Stimulated activated CD4-positive, alpha-beta T cell treated with anti-CD3 and anti-CD28 coated beads, TNF-alpha, amount 100 ng/mL, for 24 hours (primary cell): ENCODE measurements at regions not wholly inside any gene's neighbourhood (a gene's known extent, or its start where the extent isn't known, plus 50 kb on each side); places are given as distances from the start of the nearest gene placed in this dataset.
"Not testable (repeated sequence)": the region's sequence is repeated elsewhere in the genome, so short reads cannot be mapped to it uniquely, and the experiment has no call there.

Experiments used
- DNase-seq, 3 experiments: peaks; one replicate each; pipeline ENCODE4 v3.0.0-alpha.2; 2020; ENCODE audit warnings: low read depth in 3 of 3

- DNase-seq: no peak
Observed at GRCh38 chr20:52434453-52434852, 242.9 kb upstream of the ZFP64 start.

DNA sequence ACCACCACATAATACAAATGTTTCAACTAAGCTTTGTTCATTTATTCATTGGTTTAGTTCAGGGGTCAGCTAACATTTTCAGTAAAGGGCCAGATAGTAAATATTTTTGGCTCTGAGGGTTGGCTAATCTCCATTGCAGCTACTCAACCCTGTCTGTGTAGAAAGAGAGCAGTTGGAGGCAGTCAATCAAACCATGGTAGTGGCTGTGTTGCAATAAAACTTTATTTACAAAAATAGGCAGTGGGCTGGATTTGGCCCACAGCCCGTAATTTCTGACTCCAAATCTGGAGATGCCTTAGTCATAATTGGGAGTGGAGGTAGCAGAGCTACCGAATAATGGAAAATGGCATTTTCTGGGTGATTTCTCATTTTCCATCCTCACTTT lies 242.5 kb upstream of the ZFP64 start:
- no peak for DNase-seq

GRCh38 chr20:52433326-52434040 lies 241.9 kb upstream of the ZFP64 start:
- DNase-seq: no peak

DNA sequence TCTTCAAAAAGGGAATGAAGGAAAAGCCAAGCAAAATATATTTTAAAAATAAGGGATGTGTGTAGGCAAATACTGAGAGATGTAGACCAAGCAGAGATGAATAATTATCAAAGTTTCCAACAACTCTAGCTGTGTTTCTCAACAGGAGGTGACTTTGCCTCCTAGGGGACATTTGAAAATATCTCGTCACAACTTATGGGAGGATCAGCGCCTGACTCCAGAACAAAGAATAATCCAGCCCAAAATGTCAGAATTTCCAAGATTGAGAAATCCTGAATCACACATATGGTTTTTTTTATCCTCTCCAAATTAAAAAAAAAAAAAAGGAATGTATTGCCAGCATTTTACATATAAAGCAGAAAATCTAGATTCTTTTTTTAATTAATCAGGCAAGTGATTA lies 241.2 kb upstream of the ZFP64 start:
- no peak for DNase-seq

GRCh38 chr20:52429029-52429428 lies 237.4 kb upstream of the ZFP64 start:
- DNase-seq: no peak

DNA sequence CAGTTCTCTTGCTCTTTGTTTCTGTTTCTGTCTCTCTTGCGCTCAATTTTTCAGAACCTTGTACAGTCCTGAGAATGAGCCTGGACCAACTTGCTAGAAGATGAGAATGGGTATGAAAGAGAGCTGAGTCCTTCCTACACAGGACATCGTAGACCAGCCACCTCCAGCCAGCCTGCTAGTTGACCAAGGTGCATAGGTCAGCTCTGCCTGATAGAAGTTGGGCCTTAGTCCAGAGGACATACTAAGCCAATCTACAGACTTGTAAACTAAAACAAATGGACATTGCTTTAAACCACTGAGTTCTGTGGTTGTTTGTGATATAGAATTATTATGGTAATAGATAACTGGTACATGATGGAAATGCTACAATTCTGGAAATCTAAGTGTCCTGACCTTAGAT lies 236.4 kb upstream of the ZFP64 start:
- no peak for DNase-seq

GRCh38 chr20:52426856-52427255 lies 235.3 kb upstream of the ZFP64 start:
- DNase-seq: no peak

DNA sequence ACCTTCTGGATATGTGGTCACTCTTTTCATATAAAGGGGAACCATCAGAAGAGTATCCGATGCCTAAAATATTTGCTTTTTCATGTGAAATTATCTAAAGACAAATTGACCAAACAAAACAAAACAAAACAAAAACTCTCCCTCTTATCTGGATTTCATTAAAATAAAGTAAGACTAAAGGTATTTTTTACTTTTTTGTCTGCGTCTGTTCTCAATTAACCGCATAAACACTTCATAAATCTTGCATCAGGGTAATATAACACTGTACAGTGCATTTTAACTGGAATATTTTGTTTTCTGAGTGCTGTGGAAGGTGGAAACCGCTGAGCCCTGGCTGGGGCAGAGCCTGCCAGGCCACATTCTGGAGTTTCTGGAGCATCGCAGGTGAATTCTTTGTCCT lies 234.1 kb upstream of the ZFP64 start:
- DNase-seq: no peak

DNA sequence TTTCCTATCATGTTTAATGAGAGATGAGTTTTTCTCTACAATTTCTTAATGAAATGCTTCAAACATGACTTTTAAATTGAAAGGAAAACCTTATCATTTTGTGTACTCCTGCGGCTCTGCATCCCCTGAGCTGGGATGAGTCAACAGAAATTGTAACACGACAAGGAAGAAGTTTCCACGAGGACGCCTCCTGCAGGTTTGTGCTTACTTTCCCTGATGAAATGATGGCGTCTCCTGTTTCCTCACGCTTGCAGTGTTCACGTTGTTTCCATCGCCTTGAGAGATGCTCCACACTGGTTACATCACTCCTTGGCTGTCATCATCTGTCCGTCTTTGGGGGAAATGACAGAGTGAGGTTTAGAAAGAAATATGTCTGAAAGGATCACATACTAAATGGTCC lies 233.7 kb upstream of the ZFP64 start:
- no peak for DNase-seq

DNA sequence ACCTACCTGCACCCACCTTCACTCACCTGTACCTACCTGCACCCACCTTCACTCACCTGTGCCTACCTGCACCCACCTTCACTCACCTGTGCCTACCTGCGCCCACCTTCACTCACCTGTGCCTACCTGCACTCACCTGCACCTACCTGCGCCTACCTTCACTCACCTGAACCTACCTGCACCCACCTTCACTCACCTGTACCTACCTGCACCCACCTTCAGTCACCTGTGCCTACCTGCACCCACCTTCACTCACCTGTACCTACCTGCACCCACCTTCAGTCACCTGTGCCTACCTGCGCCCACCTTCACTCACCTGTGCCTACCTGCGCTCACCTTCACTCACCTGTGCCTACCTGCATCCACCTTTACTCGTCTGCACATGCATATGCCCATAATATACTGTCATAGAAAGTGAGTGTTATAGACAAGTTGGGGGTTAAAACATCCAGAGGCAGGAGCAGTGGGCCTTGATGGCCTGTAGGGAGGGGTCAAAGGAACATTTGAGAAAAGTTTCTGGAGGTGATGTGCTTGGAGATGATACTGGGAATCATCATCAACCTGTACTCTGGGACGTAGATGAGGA lies 232.9 kb upstream of the ZFP64 start:
- not testable (repeated sequence) for DNase-seq

DNA sequence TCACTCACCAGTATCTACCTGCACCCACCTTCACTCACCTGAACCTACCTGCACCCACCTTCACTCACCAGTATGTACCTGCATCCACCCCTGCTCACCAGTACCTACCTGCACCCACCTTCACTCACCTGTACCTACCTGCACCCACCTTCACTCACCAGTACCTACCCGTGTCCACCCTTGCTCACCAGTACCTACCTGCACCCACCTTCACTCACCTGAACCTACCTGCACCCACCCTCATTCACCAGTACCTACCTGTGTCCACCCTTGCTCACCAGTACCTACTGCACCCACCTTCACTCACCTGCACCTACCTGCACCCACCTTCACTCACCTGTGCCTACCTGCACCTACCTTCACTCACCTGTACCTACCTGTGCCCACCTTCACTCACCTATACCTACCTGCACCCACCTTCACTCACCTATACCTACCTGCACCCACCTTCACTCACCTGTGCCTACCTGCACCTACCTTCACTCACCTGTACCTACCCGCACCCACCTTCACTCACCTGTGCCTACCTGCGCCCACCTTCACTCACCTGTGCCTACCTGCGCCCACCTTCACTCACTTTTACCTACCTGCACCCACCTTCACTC lies 232.1 kb upstream of the ZFP64 start:
- DNase-seq: not testable (repeated sequence)

DNA sequence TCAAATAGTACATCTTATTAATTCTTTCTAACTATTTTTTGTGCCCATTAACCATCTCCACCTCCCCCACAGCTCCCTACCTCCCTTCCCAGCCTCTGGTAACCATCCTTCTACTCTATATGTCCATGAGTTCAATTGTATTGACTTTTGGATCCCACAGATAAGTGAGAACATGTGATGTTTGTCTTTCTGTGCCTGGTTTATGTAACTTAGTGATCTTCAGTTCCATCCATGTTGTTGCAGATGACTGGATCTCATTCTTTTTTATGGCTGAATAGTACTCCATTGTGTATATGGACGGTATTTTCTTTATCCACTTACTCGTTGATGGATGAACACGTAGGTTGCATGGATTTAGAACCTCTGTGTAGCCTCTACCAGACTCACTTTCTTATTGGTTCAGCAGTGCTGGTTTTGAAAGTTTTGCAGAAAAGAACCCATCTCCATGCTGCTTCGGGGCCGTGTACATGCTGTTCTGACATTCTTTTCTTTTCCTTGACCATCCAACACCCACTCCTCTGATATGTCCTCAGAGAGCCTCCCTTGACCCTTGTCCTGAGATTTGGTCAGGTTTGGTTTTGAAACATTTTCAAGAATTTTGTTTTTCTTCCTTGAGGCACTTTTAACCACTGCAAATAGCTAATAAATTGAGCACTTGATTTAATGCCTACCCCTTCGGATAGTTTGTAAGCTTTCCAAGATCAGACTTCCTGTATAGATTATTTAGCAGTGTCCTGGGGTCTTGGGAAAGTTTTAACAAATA lies 231.2 kb upstream of the ZFP64 start:
- no peak for DNase-seq

- no peak for DNase-seq
Observed at GRCh38 chr20:52420805-52421204, 229.2 kb upstream of the ZFP64 start.

DNA sequence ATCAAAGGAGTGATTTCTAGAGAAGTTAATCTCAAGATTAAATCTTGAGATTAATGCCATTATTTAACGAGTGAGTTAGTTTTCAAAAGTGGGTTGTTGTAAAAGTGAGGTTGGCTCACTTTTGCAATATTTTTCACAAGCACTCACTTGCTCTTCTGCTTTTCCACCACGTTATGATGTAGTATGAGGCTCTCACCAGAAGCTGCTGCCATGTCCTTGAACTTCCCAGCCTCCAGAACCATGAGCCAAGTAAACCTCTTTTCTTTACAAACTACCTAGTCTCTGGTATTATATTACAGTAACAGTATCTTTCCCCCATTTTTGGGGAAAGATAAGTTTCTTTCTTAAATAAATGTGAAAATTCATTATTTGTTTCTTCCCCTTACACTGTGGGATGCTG lies 227.6 kb upstream of the ZFP64 start:
- no peak for DNase-seq

- DNase-seq: no peak
Observed at GRCh38 chr20:52416953-52417352, 225.4 kb upstream of the ZFP64 start.

DNA sequence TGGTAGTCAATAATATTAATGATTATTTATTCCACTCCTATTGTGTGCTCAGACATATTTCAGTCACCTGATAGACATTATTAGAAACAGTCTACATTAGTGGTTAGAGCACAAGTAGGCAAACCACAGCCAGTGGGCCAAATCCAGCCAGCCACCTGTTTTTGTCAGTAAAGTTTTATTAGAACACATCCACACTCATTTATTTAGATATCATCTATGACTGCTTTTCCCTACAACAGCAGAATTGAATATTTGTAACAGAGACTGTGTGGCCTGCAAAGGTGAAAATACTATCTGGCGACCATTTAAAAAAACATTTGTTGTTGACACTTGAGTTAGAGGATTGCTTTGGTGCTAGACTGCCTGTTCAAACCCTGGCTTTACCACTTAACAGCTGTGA lies 220.0 kb upstream of the ZFP64 start:
- DNase-seq: no peak

GRCh38 chr20:52410731-52411234 lies 219.2 kb upstream of the ZFP64 start:
- no peak for DNase-seq

DNA sequence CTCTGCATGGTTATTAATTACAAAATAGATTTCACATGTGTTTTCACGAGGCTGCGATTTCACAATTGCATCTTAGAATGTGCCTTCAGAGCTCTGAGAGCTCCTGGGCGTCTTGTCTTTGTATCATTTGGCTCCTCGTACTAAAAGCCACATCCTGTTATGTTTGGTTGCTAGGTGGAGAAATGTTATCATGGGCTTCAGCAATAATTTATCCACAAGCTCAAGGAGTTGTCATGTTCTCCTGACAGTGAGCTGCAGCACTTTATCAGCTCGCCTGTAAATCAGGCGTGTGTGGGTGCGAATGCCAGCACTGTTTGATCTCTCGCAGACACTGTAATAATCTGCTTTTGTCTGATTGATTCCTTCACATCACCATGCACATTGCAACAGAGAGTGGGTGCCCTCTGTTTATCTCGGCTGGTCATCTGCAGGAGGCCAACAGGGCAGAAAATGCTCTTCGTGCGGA lies 218.6 kb upstream of the ZFP64 start:
- DNase-seq: peak in 2 of 3 experiments; percentile 13 to 22

DNA sequence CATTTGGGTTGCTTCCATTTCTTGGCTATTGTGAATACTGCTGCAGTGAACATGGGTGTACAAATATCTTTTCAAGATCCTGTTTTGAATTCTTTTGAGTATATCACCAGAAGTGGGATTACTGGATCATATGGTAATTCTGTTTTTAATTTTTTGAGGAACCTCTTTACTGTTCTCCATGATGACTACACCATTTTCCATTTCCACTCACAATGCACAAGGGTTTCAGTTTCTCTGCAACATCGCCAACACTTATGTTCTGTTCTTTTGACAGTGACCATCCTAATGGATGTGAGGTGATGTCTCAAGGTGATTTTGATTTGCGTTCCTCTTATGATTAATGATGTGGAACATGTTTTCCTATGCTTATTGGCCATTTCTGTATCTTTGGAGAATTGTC lies 214.4 kb upstream of the ZFP64 start:
- no peak for DNase-seq

DNA sequence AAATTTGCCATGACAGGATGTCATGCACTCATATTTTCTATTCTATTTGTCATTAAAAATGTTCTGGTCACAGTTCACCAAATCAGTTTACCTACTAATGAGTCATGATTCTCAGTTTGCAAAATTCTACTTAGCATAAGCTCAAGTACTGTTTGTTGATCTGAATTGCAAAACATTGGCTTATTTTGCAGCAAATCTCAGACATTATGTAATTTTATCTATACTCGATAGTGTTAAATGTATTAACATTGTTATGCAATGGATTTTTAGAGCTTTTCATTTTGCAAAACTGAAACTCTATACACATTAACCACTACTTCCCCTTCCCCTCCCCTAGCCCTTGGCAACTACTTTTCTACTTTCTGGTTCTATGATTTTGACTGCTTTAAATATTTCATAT lies 213.8 kb upstream of the ZFP64 start:
- DNase-seq: no peak

DNA sequence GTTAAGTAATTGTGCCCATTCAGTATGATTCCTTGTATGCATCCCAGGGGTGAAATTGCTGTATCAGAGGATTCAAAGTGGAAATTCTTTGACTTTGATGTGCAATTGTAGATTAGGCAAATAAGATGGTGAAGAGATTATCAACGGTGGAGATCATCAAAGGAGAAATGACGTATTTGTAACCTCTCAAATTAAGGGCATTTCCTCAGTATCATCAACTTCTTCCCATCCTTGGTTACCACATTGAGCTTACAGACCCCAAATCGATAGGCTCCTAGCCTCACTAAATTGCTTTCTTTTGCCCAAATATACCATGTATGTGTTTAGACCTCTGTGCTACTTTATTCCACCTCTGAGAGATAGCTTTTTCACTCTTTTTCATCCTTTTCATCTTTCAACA lies 213.1 kb upstream of the ZFP64 start:
- no peak for DNase-seq

DNA sequence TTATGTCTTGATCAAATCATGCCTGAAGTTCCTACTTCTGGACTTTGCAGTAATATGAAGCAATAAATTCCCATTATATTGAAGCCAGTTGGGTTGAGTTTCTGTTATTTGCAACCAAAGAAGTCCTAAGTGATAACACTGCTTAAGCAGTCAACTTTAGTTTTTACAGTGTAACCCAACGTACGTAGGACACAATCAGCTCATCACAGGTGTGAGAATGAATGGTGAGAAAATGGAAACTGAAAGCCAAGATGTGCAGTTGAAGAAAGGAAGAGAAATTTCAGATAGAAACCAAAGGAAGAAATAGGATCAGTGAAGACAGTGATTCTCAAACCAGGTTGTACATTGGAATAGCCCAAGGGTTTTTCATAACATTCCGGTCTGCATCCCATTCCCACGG lies 211.4 kb upstream of the ZFP64 start:
- no peak for DNase-seq
